ENCODE measurements at regions not wholly inside any gene's neighbourhood (a gene's known extent, or its start where the extent isn't known, plus 50 kb on each side); places are given as distances from the start of the nearest gene placed in this dataset.

DNA sequence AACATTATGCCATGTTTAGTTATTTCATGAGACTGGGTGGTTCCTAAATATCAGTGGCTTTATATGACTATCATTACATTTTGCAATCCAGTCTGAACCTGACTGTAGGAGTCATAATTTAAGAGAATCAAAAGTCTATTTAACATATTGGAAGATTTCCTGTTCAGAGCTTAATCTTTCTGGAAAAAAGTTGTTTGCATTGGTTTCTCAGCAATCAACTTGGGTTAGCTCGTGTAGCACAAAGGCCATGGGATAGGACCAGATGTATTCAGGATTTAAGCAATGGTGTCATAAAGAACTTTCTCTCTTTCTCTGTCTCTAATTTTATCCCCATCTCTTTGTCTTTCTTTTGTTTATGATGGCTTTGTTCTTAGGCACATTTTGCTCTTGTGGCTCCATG lies 296.0 kb upstream of the KCNN2 start:
- TF ChIP-seq, protein P1, sequence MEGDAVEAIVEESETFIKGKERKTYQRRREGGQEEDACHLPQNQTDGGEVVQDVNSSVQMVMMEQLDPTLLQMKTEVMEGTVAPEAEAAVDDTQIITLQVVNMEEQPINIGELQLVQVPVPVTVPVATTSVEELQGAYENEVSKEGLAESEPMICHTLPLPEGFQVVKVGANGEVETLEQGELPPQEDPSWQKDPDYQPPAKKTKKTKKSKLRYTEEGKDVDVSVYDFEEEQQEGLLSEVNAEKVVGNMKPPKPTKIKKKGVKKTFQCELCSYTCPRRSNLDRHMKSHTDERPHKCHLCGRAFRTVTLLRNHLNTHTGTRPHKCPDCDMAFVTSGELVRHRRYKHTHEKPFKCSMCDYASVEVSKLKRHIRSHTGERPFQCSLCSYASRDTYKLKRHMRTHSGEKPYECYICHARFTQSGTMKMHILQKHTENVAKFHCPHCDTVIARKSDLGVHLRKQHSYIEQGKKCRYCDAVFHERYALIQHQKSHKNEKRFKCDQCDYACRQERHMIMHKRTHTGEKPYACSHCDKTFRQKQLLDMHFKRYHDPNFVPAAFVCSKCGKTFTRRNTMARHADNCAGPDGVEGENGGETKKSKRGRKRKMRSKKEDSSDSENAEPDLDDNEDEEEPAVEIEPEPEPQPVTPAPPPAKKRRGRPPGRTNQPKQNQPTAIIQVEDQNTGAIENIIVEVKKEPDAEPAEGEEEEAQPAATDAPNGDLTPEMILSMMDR (IDR thresholded peaks at IDR 0.05; ENCODE audit: insufficient read depth, low read length, poor library complexity, severe bottlenecking) = no peak
- no peak for TF ChIP-seq EZH2phosphoT487 (conservative IDR thresholded peaks at IDR 0.05; ENCODE audit: low read length)

All from SU-DHL-6 (cell line).